ENCODE measurements at regions not wholly inside any gene's neighbourhood (a gene's known extent, or its start where the extent isn't known, plus 50 kb on each side); places are given as distances from the start of the nearest gene placed in this dataset.

DNA sequence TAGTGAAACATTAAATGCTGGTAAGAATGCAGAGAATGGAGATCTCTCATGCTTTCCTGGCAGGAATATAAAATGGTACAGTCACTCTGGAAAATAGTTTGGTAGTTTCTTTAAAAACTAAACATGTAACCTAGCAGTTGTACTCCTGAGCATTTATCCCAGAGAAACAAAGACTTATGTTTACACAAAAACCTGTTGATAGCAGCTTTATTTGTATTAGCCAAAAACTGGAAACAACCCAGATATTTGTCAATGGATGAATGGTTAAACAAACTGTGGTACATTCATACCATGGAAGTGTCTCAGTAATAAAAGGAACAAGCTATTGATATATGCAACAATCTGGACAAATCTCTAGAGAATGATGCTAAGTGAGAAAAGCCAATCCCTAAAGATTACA lies 81.7 kb upstream of the CTAGE1 start:
- Histone ChIP-seq H3K27me3 (ENCODE audit: control insufficient read depth, insufficient read depth, low read length, poor library complexity, severe bottlenecking) (no peaks in the 10 kb centered on the region), H3K27ac (ENCODE audit: insufficient read depth, low read depth, low read length, poor library complexity, severe bottlenecking) (no peak overlapping the region), H3K4me1 (ENCODE audit: control insufficient read depth, insufficient read depth, low read length) (no peaks in the 10 kb centered on the region), H3K9me3 (ENCODE audit: control insufficient read depth, low read length) (no peaks in the 10 kb centered on the region), H3K4me3 (ENCODE audit: insufficient read depth, low read depth, low read length) (no peak overlapping the region), H3K36me3 (ENCODE audit: control insufficient read depth, insufficient read depth, low read length) (no peaks in the 10 kb centered on the region)

DNA sequence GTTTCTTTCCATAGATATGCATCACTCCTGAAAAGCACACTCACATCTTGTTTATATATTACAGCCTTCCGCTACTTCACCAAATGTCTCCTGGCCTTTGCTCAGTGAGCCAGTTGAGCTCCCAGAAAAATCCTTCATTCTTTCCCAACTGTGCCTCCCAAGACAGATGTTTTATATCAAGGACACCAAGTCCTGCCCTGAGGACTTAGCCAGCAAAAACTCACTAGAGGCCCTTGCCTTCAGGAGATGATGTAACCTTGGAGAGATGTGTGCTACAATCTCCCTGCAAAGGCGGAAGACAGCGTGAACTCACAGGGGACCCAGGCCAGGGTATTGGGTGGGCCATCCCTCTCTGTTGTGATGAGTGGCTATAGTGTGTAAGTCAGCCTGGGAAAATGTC lies 86.1 kb upstream of the CTAGE1 start:
- Histone ChIP-seq H3K9me3 (ENCODE audit: control insufficient read depth, low read length) (no peaks in the 10 kb centered on the region), H3K27me3 (ENCODE audit: control insufficient read depth, insufficient read depth, low read length, poor library complexity, severe bottlenecking) (no peaks in the 10 kb centered on the region), H3K27ac (ENCODE audit: insufficient read depth, low read depth, low read length, poor library complexity, severe bottlenecking) (no peak overlapping the region), H3K36me3 (ENCODE audit: control insufficient read depth, insufficient read depth, low read length) (no peaks in the 10 kb centered on the region), H3K4me1 (ENCODE audit: control insufficient read depth, insufficient read depth, low read length) (no peaks in the 10 kb centered on the region), H3K4me3 (ENCODE audit: insufficient read depth, low read depth, low read length) (no peak overlapping the region)
- 98 to 99% methylated on average over 3 of the region's 3 CpGs for WGBS, 2 experiments

DNA sequence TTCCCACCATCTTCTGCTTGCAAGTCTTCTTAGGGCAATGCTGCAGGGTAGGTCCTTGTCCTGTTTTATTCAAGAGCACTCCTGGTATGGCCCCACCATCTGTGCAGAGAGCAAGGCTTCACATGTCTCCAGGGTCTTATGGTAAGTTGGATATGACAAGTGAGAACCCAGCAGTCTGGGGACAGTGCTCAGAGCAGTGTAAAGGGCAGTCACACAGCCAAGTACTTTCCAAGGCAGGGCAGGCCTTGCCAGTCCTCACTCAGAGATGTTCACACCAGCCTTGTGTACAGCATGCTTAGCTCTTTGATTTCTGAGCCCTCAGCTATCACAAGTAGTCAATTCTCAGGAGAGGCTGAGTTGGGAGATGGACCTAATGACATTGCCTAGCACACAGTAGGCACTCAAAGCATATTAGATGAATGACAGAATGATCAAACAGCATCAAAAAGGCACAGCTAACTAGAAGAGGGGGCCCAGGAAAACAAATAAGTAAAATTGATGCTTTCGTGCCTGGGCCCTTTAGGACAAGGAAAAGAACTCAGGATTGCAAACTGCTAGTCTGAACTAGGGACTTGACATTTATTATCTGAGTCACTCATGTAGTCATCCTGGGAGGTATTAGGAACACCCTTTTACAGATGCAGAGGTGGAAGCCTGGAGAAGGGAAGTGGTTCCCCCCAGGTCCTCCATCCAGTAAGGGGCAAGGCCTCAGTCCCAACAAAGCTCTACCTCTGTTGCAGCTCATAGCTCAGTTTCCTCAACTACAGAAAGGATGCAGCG lies 86.7 kb upstream of the CTAGE1 start:
- WGBS, 2 experiments = 94 to 98% methylated on average over 2 of the region's 2 CpGs
- H3K27me3 ChIP-seq (ENCODE audit: control insufficient read depth, insufficient read depth, low read length, poor library complexity, severe bottlenecking) = no peaks in the 10 kb centered on the region
- no peaks in the 10 kb centered on the region for H3K36me3 ChIP-seq (ENCODE audit: control insufficient read depth, insufficient read depth, low read length)
- no peak overlapping the region for H3K4me3 ChIP-seq (ENCODE audit: insufficient read depth, low read depth, low read length)
- no peaks in the 10 kb centered on the region for H3K9me3 ChIP-seq (ENCODE audit: control insufficient read depth, low read length)
- no peaks in the 10 kb centered on the region for H3K4me1 ChIP-seq (ENCODE audit: control insufficient read depth, insufficient read depth, low read length)
- H3K27ac ChIP-seq (ENCODE audit: insufficient read depth, low read depth, low read length, poor library complexity, severe bottlenecking) = no peak overlapping the region

DNA sequence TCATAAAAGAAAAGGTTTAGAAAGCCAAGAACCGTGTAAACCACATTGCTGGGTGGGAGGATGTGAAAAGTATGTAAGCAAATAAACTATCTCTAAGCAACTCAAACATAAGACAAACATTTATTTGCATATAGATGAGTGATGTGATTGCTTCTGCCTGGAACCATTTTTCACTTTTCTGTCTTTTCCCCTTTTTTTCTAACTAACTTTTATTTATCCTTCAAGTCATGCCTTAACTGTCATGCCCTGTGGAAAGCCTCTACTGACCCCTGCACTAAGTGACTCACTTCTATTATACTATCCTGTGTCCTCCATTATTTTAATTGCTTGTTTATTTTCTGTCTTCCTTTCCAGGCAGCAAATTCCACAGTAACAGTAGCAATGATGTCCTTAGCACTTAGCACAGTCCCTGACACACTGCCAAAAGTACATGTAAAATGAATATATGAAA lies 87.5 kb upstream of the CTAGE1 start:
- Histone ChIP-seq H3K4me3 (ENCODE audit: insufficient read depth, low read depth, low read length) (no peak overlapping the region), H3K9me3 (ENCODE audit: control insufficient read depth, low read length) (no peaks in the 10 kb centered on the region), H3K4me1 (ENCODE audit: control insufficient read depth, insufficient read depth, low read length) (no peaks in the 10 kb centered on the region), H3K36me3 (ENCODE audit: control insufficient read depth, insufficient read depth, low read length) (no peaks in the 10 kb centered on the region), H3K27ac (ENCODE audit: insufficient read depth, low read depth, low read length, poor library complexity, severe bottlenecking) (no peak overlapping the region), H3K27me3 (ENCODE audit: control insufficient read depth, insufficient read depth, low read length, poor library complexity, severe bottlenecking) (no peaks in the 10 kb centered on the region)
- 100% methylated on average over 1 of the region's 1 CpG; no CpG with 5 or more reads in 1 of the 2 experiments for WGBS, 2 experiments

DNA sequence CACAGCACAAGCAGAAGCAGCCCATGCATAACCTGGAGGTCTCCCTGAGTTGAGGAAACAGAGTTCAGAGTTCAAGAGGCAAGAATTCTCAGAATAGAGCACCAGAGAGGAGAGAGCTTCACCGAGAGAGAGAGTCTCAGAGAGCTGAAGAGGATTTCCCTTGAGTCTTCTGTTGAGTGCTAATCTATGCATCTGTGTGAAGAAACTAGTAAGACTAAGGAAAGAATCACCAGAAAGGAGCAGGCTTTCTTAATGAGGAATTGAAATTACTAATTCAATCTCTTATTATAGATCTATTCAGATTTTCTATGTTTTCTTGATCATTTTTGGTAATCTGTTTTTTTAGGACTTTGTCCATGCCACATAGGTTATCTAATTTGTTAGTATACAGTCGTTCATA lies 89.3 kb upstream of the CTAGE1 start:
- no peaks in the 10 kb centered on the region for H3K36me3 ChIP-seq (ENCODE audit: control insufficient read depth, insufficient read depth, low read length)
- no peak overlapping the region for H3K27ac ChIP-seq (ENCODE audit: insufficient read depth, low read depth, low read length, poor library complexity, severe bottlenecking)
- no peaks in the 10 kb centered on the region for H3K27me3 ChIP-seq (ENCODE audit: control insufficient read depth, insufficient read depth, low read length, poor library complexity, severe bottlenecking)
- 83 to 94% methylated on average over 1 of the region's 2 CpGs for whole genome bisulfite sequencing, 2 experiments
- no peaks in the 10 kb centered on the region for H3K9me3 ChIP-seq (ENCODE audit: control insufficient read depth, low read length)
- no peaks in the 10 kb centered on the region for H3K4me1 ChIP-seq (ENCODE audit: control insufficient read depth, insufficient read depth, low read length)
- H3K4me3 ChIP-seq (ENCODE audit: insufficient read depth, low read depth, low read length) = no peak overlapping the region

DNA sequence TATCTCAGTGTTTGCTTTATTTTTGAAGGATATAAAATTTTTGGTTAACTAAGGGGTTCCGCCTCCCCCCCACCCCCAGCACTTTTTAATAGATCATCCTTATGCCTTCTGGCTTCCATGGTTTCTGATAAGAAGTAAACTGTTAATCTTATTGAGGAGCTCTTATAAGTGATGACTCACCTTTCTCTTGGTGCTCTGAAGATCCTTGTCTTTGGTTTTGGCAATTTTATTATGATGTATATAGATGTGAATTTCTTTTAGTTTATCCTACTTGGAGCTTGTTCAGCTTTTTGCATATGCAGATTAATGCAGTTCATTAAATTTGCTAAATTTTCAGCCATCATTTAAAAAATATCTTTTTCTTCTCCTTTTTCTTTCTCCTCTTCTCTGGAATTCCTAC lies 91.7 kb upstream of the CTAGE1 start:
- Histone ChIP-seq H3K27me3 (ENCODE audit: control insufficient read depth, insufficient read depth, low read length, poor library complexity, severe bottlenecking) (no peaks in the 10 kb centered on the region), H3K9me3 (ENCODE audit: control insufficient read depth, low read length) (no peaks in the 10 kb centered on the region), H3K4me1 (ENCODE audit: control insufficient read depth, insufficient read depth, low read length) (no peaks in the 10 kb centered on the region), H3K27ac (ENCODE audit: insufficient read depth, low read depth, low read length, poor library complexity, severe bottlenecking) (no peak overlapping the region), H3K36me3 (ENCODE audit: control insufficient read depth, insufficient read depth, low read length) (no peaks in the 10 kb centered on the region), H3K4me3 (ENCODE audit: insufficient read depth, low read depth, low read length) (no peak overlapping the region)
- WGBS, 2 experiments = no CpG with 5 or more reads among the region's 1 CpG

DNA sequence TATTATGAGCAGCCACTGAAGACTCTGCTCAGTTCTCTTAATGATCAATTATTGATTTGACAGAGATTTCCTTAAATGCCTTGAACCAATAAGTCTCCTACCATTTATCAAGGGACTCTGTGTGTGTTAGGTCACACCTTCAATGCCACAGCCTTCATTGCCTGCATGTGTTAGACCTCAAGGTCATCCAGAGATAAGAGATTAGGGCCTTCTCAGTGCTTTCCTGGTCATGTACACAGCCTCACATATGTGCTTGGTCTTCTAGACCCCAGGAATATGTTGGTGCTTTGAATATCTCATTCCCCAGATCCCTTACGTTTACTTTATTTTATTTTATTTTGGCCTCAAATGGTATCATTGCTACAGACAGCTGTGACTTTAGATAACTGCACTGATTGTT lies 93.0 kb upstream of the CTAGE1 start:
- Histone ChIP-seq H3K27me3 (ENCODE audit: control insufficient read depth, insufficient read depth, low read length, poor library complexity, severe bottlenecking) (no peaks in the 10 kb centered on the region), H3K4me1 (ENCODE audit: control insufficient read depth, insufficient read depth, low read length) (no peaks in the 10 kb centered on the region), H3K9me3 (ENCODE audit: control insufficient read depth, low read length) (no peaks in the 10 kb centered on the region), H3K27ac (ENCODE audit: insufficient read depth, low read depth, low read length, poor library complexity, severe bottlenecking) (no peak overlapping the region), H3K4me3 (ENCODE audit: insufficient read depth, low read depth, low read length) (no peak overlapping the region), H3K36me3 (ENCODE audit: control insufficient read depth, insufficient read depth, low read length) (no peaks in the 10 kb centered on the region)
- WGBS, 2 experiments = 89 to 100% methylated on average over 1 of the region's 1 CpG

GRCh38 chr18:22513721-22514481 lies 96.2 kb upstream of the CTAGE1 start:
- Histone ChIP-seq H3K36me3 (ENCODE audit: control insufficient read depth, insufficient read depth, low read length) (no peaks in the 10 kb centered on the region), H3K9me3 (ENCODE audit: control insufficient read depth, low read length) (no peaks in the 10 kb centered on the region), H3K4me3 (ENCODE audit: insufficient read depth, low read depth, low read length) (no peak overlapping the region), H3K4me1 (ENCODE audit: control insufficient read depth, insufficient read depth, low read length) (no peaks in the 10 kb centered on the region), H3K27ac (ENCODE audit: insufficient read depth, low read depth, low read length, poor library complexity, severe bottlenecking) (no peak overlapping the region), H3K27me3 (ENCODE audit: control insufficient read depth, insufficient read depth, low read length, poor library complexity, severe bottlenecking) (no peaks in the 10 kb centered on the region)
- 94 to 98% methylated on average over 2 to 3 of the region's 4 CpGs for WGBS, 2 experiments

GRCh38 chr18:22514655-22515054 lies 96.9 kb upstream of the CTAGE1 start:
- Histone ChIP-seq H3K4me3 (ENCODE audit: insufficient read depth, low read depth, low read length) (no peak overlapping the region), H3K36me3 (ENCODE audit: control insufficient read depth, insufficient read depth, low read length) (no peaks in the 10 kb centered on the region)
- 91 to 95% methylated on average over 4 of the region's 4 CpGs for WGBS, 2 experiments

GRCh38 chr18:22515250-22515649 lies 97.5 kb upstream of the CTAGE1 start:
- H3K27ac ChIP-seq (ENCODE audit: insufficient read depth, low read depth, low read length, poor library complexity, severe bottlenecking) = no peak overlapping the region
- 94 to 96% methylated on average over 9 of the region's 9 CpGs for WGBS, 2 experiments

More at GRCh38 chr18:22514655-22515054, 96.9 kb upstream of the CTAGE1 start:
- Histone ChIP-seq H3K4me1 (ENCODE audit: control insufficient read depth, insufficient read depth, low read length) (no peaks in the 10 kb centered on the region), H3K27ac (ENCODE audit: insufficient read depth, low read depth, low read length, poor library complexity, severe bottlenecking) (no peak overlapping the region), H3K27me3 (ENCODE audit: control insufficient read depth, insufficient read depth, low read length, poor library complexity, severe bottlenecking) (no peaks in the 10 kb centered on the region), H3K9me3 (ENCODE audit: control insufficient read depth, low read length) (no peaks in the 10 kb centered on the region)

More at GRCh38 chr18:22515250-22515649, 97.5 kb upstream of the CTAGE1 start:
- Histone ChIP-seq H3K4me3 (ENCODE audit: insufficient read depth, low read depth, low read length) (no peak overlapping the region), H3K36me3 (ENCODE audit: control insufficient read depth, insufficient read depth, low read length) (no peaks in the 10 kb centered on the region), H3K27me3 (ENCODE audit: control insufficient read depth, insufficient read depth, low read length, poor library complexity, severe bottlenecking) (no peaks in the 10 kb centered on the region), H3K9me3 (ENCODE audit: control insufficient read depth, low read length) (no peaks in the 10 kb centered on the region), H3K4me1 (ENCODE audit: control insufficient read depth, insufficient read depth, low read length) (no peaks in the 10 kb centered on the region)
